HK-2 (cell line): ENCODE measurements at regions not wholly inside any gene's neighbourhood (a gene's known extent, or its start where the extent isn't known, plus 50 kb on each side); places are given as distances from the start of the nearest gene placed in this dataset.
"Not testable (repeated sequence)": the region's sequence is repeated elsewhere in the genome, so short reads cannot be mapped to it uniquely, and the experiment has no call there.

Source experiments
- DNase-seq: peaks from one replicate; pipeline ENCODE4 v3.0.0-alpha.2; 2018; ENCODE audit not compliant: unreplicated experiment

GRCh38 chr11:93902921-93903320 lies 52.5 kb upstream of the VSTM5 start:
- no peak for DNase-seq

DNA sequence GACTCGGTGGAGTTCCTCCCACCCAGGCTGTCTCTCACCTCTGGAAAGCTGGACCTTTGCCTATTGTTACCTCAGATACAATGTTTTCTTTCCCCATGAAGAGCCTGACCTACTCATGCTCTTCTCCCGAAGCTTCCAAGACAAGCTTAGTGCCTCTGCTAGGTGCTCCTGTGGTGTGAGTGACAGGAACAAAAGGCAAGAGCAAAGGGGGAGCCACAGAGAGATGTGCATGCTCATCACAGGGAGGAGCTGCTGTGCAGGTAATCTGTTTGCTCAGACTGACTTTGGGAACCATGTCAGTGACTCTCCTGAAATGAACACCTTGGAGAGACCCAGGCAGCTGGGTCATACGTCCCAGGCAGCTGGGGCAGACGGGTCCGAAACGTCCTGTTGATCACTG lies 53.6 kb upstream of the VSTM5 start:
- DNase-seq: no peak

GRCh38 chr11:93904716-93905115 lies 54.3 kb upstream of the VSTM5 start:
- DNase-seq: no peak

- DNase-seq: no peak
Measured at GRCh38 chr11:93905384-93905783, 55.0 kb upstream of the VSTM5 start.

DNA sequence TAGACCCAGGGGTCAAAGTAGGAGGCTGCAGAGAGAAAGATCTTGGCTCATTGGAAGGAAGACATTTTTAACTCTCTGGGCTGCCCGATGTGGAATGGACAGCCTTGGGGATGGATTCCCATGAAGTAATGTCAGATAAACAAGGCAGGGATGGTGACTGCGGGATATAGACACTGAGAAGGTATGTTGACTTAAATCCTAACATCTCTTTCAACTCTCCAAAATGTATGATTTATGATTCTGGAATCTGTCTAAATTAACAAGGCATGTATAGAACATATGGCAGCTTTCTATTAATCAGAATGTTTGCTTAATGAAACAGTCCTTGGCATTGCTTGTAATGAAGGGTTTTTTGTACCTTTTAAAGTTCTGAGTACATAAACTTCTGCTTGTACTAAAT lies 56.1 kb upstream of the VSTM5 start:
- DNase-seq: no peak

- no peak for DNase-seq
Measured at GRCh38 chr11:93907901-93908300, 57.5 kb upstream of the VSTM5 start.

DNA sequence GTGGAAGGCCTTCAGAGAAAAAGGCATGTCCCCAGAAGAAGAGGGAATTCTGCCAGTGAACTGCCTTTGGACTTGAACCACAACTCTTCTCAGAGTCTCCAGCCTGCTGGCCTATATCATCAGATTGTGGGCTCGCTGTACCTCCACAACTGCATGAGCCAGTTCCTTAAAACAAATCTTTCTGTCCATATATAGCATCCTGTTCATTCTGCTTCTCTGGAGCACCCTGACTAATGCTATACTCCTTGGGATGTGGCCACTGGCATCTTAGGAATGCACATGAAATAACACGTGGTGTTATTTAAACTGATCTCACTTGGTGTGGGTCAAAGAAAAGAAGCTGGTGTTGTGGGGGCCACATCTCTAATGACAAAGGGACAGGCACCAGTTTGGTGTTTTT lies 58.3 kb upstream of the VSTM5 start:
- DNase-seq: peak; percentile 44

GRCh38 chr11:93917673-93918072 lies 67.3 kb upstream of the VSTM5 start:
- DNase-seq: no peak

GRCh38 chr11:93921695-93922468 lies 71.5 kb upstream of the VSTM5 start:
- DNase-seq: peak; percentile 19

GRCh38 chr11:93922830-93923229 lies 72.4 kb upstream of the VSTM5 start:
- no peak for DNase-seq

DNA sequence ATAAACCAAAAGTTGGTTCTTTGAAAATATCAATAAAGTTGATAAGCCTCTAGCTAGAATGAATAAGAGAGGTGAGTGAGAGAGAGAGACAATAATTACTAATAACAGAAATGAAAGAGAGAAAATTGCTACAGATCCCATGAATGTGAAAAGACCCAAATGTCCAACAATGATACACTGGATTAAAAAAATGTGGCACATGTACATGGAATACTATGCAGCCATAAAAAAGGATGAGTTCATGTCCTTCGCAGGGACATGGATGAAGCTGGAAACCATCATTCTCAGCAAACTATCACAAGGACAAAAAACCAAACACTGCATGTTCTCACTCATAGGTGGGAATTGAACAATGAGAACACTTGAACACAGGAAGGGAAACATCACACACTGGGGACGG lies 75.7 kb upstream of the VSTM5 start:
- not testable (repeated sequence) for DNase-seq

- no peak for DNase-seq
Measured at GRCh38 chr11:93929407-93929806, 79.0 kb upstream of the VSTM5 start.

DNA sequence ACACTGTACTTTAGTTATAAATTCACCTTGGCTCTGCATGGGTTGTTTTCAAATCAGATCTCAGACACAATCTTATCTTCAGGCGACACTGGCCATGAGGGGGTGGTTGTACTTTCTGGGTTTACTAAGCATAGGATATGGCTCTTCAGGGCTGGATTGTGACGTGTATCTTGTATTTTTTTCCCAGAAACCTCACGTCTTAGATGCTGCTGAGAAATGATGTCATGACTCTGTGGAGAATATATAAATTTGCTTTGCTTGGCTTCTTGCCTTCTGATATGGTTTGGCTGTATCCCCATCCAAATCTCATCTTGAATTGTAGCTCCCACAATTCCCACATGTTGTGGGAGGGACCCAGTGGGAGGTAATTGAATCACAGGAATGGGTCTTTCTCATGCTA lies 82.8 kb upstream of the VSTM5 start:
- DNase-seq: no peak

GRCh38 chr11:93935826-93936225 lies 85.3 kb upstream of the HEPHL1 start:
- DNase-seq: no peak

DNA sequence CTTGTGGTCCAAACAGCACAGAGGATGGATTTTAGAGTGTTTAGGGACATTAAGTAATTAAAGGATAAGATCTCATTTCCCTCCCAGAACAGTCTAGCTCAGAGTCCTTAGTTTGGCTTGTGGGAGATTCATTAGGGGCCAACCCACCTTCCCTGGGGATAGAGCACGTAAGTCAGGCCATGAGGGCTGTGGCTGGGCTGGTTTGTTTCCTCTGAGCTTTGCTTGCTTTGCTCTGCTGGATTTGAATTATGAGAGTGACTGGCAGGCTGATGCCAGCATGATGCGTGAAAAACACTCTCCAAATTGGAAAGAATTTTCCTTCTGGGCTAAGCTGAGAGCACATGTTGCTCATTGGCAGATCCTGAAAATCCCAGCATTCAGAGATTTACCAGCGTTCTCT lies 84.7 kb upstream of the HEPHL1 start:
- no peak for DNase-seq

DNA sequence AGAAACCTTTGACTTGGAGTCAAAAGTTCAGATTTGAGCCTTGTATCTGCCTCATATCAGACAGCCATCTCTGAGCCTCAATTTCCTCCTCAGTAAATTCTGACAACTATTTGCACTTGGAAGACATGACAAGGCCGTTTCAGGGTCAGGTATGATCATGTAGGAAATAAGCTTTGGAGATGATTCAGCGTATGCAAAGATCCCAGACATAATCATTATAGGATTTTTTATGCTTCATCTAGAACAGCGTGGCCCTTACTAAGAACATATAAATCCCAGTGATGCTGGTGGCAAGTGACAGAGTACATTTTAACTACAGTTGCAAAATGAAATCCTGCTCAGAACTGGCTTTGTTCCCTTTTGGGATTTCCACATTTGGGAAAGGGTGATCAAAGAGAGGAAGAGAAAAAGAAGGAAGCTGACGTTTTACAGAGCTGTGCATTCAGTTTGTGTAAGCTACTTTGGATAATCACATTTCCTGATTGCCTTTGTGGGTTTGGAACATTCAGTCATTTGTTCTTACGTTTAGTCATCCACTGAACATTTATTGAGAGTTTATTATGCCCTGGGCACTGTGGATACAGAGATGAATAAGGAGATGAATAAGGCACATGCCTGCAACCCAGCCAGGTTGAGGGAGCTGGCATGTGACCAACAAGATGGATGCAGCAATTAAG lies 81.9 kb upstream of the HEPHL1 start:
- DNase-seq: no peak

DNA sequence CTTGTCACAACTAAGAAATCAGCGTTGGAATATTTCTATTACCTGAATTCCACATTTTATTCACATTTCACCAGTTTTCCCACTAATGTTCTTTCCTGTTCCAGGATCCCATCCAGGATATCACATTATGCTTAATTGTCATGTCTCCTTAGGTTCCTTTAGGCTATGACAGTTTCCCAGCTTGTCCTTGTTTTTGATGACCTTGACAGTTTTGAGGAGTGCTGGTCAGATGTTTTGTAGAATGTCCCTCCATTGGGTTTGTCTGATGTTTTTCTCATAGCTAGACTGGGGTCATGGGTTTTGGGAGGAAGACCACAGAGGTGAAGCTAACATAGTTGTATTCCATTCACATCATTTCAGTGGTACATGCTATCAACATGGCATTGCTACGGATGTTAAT lies 80.8 kb upstream of the HEPHL1 start:
- DNase-seq: no peak

DNA sequence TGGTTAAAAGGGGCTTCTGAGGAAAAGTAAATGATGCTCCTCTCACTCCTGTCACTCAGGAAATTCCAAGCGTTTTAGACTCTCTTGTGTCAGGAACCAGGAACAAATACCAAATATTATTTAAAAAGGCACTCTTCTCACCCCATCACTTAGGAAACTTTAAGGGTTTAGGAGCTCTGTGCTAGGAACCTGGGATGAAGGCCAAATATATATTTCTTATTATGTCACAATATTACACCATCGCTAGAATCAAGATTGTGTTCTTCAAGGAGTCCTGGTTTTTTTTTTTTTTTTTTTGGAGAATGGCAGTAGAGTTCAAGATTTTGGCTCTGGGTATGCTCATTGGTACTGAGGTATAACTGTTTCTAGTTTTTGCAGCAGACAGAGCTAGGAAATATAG lies 79.0 kb upstream of the HEPHL1 start:
- no peak for DNase-seq

GRCh38 chr11:93945596-93945995 lies 75.6 kb upstream of the HEPHL1 start:
- DNase-seq: no peak

DNA sequence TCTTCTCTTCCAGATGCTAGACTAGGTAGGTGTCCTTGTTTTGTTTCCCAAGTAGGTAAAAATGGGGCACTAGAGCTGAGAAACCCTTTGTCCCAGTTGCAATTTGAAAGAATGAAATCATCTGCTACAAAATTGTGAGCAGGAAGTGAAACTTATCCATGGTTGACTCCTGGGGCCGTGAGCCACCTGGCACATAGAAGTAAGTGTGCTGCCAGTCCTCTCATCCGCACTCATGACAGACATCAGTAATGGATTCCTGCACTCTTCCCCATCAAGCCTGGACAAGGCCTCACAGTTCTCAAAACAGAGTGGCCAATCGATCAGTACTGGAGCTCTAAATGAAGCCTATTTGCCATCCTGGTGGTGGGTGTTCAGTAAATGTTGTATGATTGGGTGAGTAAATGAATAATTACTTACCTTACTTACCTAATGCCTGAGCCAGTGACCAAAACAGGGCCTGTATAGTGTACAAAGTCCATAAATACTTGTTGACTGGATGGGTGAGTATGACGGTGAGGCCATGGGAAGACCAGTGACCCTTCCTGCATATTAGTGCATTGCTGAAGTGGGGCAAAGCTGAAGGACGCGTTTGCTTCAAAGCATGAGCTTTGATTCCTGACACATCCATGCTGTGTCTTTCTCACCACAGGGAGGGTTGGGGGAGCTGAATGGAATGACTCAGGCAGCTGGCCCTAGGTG lies 68.9 kb upstream of the HEPHL1 start:
- DNase-seq: no peak

DNA sequence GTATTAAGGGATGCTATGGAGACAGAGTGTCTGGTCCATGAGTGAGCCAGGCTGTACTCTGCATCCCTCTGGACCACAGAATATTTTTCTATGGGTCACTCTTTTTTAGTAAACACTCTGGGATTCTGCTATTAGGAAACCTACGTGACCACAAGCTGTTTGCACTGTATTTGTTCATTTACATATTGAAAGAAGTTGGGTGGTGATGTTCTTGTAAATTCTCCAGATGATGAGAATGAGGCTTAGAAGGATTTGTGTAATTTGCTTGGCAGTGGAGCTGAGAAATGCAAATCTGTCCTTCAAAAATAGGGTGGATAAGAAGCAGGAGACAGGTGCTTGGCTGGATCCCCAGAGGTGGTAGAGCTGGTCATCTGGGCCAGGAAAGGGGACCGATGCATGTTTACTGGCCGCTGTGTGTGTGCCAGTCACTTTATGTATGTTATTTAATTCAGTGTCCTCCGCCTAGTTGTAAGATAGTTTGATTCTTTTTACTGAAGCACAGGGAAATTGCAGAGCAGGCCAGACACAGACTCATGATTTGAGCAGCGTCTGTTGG lies 63.7 kb upstream of the HEPHL1 start:
- DNase-seq: no peak

- DNase-seq: no peak
Measured at GRCh38 chr11:93958991-93959390, 62.2 kb upstream of the HEPHL1 start.

DNA sequence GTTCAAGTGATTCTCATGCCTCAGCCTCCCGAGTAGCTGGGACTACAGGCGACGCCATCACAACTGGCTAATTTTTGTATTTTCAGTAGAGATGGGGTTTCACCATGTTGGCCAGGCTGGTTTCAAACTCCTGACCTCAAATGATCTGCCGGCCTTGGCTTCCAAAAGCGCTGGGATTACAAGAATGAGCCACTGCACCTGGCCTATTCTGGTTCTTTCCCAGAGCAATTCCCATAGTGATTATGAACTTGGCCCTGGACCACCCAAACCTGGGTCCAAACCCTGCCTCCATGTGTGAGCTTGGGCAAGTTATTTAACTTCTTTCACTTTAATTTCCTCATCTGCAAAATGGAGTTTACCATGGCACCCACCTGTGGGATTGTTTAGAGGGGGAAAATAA lies 61.5 kb upstream of the HEPHL1 start:
- no peak for DNase-seq
